ENCODE measurements at regions not wholly inside any gene's neighbourhood (a gene's known extent, or its start where the extent isn't known, plus 50 kb on each side); places are given as distances from the start of the nearest gene placed in this dataset.
"Not testable (repeated sequence)": the region's sequence is repeated elsewhere in the genome, so short reads cannot be mapped to it uniquely, and the experiment has no call there.

- DNase-seq (ENCODE audit: low read depth) = no peak
These were observed 177.9 kb downstream of the GALC start for GRCh38 chr14:87815121-87815520.

- no peak for DNase-seq (ENCODE audit: low read depth)
These were observed 179.3 kb downstream of the GALC start for GRCh38 chr14:87813686-87814085.

GRCh38 chr14:87813211-87813610, 179.8 kb downstream of the GALC start:
- DNase-seq (ENCODE audit: low read depth) = no peak

GRCh38 chr14:87811246-87811645, 181.7 kb downstream of the GALC start:
- no peak for DNase-seq (ENCODE audit: low read depth)

GRCh38 chr14:87810711-87811110, 182.3 kb downstream of the GALC start:
- DNase-seq (ENCODE audit: low read depth) = no peak

- DNase-seq (ENCODE audit: low read depth) = no peak
These were observed 183.7 kb downstream of the GALC start for GRCh38 chr14:87809261-87809660.

GRCh38 chr14:87805315-87805723, 187.7 kb downstream of the GALC start:
- no peak for DNase-seq (ENCODE audit: low read depth)

- DNase-seq (ENCODE audit: low read depth) = no peak
These were observed 192.8 kb downstream of the GALC start for GRCh38 chr14:87800216-87800615.

GRCh38 chr14:87799400-87799799, 193.6 kb downstream of the GALC start:
- no peak for DNase-seq (ENCODE audit: low read depth)

GRCh38 chr14:87797001-87797400, 196.0 kb downstream of the GALC start:
- no peak for DNase-seq (ENCODE audit: low read depth)

GRCh38 chr14:87794561-87794960, 198.4 kb downstream of the GALC start:
- no peak for DNase-seq (ENCODE audit: low read depth)

GRCh38 chr14:87785897-87786296, 207.1 kb downstream of the GALC start:
- DNase-seq (ENCODE audit: low read depth) = no peak

- no peak for DNase-seq (ENCODE audit: low read depth)
These were observed 208.6 kb downstream of the GALC start for GRCh38 chr14:87784386-87784785.

GRCh38 chr14:87783071-87783470, 209.9 kb downstream of the GALC start:
- no peak for DNase-seq (ENCODE audit: low read depth)

- DNase-seq (ENCODE audit: low read depth) = no peak
These were observed 220.1 kb downstream of the GALC start for GRCh38 chr14:87772854-87773253.

GRCh38 chr14:87767567-87767901, 225.4 kb downstream of the GALC start:
- no peak for DNase-seq (ENCODE audit: low read depth)

- DNase-seq (ENCODE audit: low read depth) = no peak
These were observed 234.1 kb downstream of the GALC start for GRCh38 chr14:87758876-87759275.

- DNase-seq (ENCODE audit: low read depth) = no peak
These were observed 236.3 kb downstream of the GALC start for GRCh38 chr14:87756661-87757060.

GRCh38 chr14:87754520-87755223, 238.3 kb downstream of the GALC start:
- DNase-seq (ENCODE audit: low read depth) = no peak

GRCh38 chr14:87748558-87748957, 244.4 kb downstream of the GALC start:
- DNase-seq (ENCODE audit: low read depth) = no peak

- DNase-seq (ENCODE audit: low read depth) = no peak
These were observed 247.4 kb downstream of the GALC start for GRCh38 chr14:87745507-87746118.

- not testable (repeated sequence) for DNase-seq (ENCODE audit: low read depth)
These were observed 258.2 kb downstream of the GALC start for GRCh38 chr14:87734577-87735360.

GRCh38 chr14:87733115-87733514, 259.9 kb downstream of the GALC start:
- not testable (repeated sequence) for DNase-seq (ENCODE audit: low read depth)

All from fibroblast of gingiva (primary cell).